Coronary artery (tissue), 2 donors: ENCODE measurements at regions not wholly inside any gene's neighbourhood (a gene's known extent, or its start where the extent isn't known, plus 50 kb on each side); places are given as distances from the start of the nearest gene placed in this dataset.
"Not testable (repeated sequence)": the region's sequence is repeated elsewhere in the genome, so short reads cannot be mapped to it uniquely, and the experiment has no call there.

Source experiments
- DNase-seq: peaks from one replicate; pipeline ENCODE4 v3.0.0-alpha.2; 2017; ENCODE audit warnings: low spot score
- H3K27ac ChIP-seq, 2 donors: fragments of 200-600 bp; sonication (generic); one replicate each; pipeline ENCODE4 v1.5.1; 2016 to 2019
- H3K4me3 ChIP-seq: fragments of 200-600 bp; sonication (generic); 2 replicates; pipeline ENCODE4 v1.5.1; 2016; ENCODE audit warnings: mild to moderate bottlenecking, moderate library complexity
- TF ChIP-seq, protein P1 (sequence below): fragments of 200-600 bp; sonication (generic); IDR thresholded peaks from one replicate; pipeline ENCODE4 v1.5.1; 2019; ENCODE audit warnings: antibody characterized with exemption

DNA sequence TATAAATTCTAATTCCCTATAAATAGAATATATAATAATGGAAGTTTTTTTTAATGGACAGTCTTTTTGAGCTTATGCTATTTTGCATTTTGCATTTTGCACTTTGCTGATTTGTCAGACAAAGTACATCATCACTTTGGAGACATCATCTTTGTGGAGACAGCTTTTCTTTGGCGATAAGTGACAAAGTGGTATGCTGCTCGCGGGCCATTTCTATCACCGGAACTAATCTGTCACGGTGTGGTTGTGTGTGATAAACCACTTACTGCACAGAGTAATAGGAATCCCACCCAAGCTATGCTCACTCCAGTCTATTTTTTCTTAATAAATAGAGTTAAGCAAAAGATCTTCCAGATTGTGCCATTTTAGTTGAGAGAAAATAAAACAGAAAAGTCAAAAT is 133.1 kb downstream of the MACIR start:
- no peak for DNase-seq
- H3K27ac ChIP-seq = no peak overlapping the region
- TF ChIP-seq, protein P1, sequence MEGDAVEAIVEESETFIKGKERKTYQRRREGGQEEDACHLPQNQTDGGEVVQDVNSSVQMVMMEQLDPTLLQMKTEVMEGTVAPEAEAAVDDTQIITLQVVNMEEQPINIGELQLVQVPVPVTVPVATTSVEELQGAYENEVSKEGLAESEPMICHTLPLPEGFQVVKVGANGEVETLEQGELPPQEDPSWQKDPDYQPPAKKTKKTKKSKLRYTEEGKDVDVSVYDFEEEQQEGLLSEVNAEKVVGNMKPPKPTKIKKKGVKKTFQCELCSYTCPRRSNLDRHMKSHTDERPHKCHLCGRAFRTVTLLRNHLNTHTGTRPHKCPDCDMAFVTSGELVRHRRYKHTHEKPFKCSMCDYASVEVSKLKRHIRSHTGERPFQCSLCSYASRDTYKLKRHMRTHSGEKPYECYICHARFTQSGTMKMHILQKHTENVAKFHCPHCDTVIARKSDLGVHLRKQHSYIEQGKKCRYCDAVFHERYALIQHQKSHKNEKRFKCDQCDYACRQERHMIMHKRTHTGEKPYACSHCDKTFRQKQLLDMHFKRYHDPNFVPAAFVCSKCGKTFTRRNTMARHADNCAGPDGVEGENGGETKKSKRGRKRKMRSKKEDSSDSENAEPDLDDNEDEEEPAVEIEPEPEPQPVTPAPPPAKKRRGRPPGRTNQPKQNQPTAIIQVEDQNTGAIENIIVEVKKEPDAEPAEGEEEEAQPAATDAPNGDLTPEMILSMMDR = no peak
- no peak overlapping the region for H3K4me3 ChIP-seq

GRCh38 chr5:103389846-103390245 is 131.3 kb downstream of the MACIR start:
- TF ChIP-seq, protein P1 = no peak
- no peak overlapping the region for H3K4me3 ChIP-seq
- H3K27ac ChIP-seq = no peak overlapping the region
- no peak for DNase-seq

- DNase-seq = no peak
- Histone ChIP-seq H3K4me3 (no peak overlapping the region), H3K27ac (no peak overlapping the region)
- TF ChIP-seq, protein P1 = no peak
Observed at GRCh38 chr5:103389357-103389756, 130.8 kb downstream of the MACIR start.

- TF ChIP-seq, protein P1 = no peak
- DNase-seq = no peak
- H3K4me3 ChIP-seq = no peak overlapping the region
- H3K27ac ChIP-seq = no peak overlapping the region
Observed at GRCh38 chr5:103385722-103386121, 127.2 kb downstream of the MACIR start.

DNA sequence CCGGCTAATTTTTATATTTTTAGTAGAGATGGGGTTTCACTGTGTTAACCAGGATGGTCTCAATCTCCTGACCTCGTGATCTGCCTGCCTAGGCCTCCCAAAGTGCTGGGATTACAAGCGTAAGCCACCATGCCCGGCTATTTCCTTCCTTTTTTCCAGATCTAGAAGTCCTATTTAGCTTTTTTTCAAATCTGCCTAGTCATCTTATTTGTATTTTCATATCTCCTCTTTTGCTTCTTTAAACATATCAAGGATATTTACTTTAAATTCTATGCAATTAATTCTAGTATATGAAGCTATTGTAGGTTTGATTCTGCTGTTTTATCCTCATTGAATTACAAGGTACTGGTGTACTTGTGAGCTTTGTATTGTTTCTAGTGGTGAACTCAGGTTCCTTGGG is 119.1 kb downstream of the MACIR start:
- DNase-seq, H3K4me3 ChIP-seq, H3K27ac ChIP-seq: not testable (repeated sequence)

DNA sequence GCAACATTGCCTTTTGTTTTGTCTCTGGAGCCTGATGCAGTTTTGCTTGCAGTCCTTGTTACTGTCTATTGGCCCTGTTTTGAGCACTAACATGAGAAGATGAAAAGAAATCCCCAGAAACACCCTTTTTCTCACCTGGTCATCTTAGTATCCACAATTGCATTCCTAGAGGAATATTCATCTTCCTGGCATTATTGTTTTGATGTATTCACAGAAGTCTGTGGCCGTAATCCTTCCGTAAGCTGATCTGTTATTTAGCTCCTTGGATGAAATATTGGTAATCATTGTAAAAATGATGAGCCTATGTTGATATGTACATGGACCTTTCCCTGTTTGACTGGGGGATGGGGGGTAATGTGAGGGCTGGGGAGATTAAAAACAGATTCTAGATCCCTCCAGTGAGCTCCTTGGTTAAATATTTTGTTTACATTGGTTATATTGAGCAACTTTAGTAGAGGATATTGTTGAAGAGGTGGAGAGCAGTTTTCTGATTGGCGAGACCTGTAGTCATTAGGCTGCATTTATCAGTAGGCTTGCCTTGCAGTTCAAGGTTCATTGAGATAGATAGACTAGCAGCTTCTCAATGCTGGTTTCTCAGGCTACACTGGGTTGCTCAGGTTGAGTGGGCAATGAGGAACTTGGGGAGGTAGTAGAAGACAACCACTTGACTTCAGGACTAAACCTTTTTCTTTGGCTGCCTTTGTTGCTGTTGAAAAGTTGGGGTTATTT is 117.5 kb downstream of the MACIR start:
- Histone ChIP-seq H3K4me3 (no peak overlapping the region), H3K27ac (no peak overlapping the region)
- TF ChIP-seq, protein P1 = no peak
- DNase-seq = no peak

GRCh38 chr5:103375350-103375749 is 116.8 kb downstream of the MACIR start:
- TF ChIP-seq, protein P1 = no peak
- Histone ChIP-seq H3K27ac (no peak overlapping the region), H3K4me3 (no peak overlapping the region)
- no peak for DNase-seq
